ENCODE measurements at regions not wholly inside any gene's neighbourhood (a gene's known extent, or its start where the extent isn't known, plus 50 kb on each side); places are given as distances from the start of the nearest gene placed in this dataset.

GRCh38 chr15:98272625-98273024, 312.1 kb downstream of the ARRDC4 start:
- no peaks in the 10 kb centered on the region for H3K27me3 ChIP-seq (ENCODE audit: control insufficient read depth, insufficient read depth, low read length)
- DNase-seq (ENCODE audit: low read depth), result no peak
- ChIA-PET CTCF (no interaction called here), POLR2A (no interaction called here)
- TF ChIP-seq CTCF (IDR thresholded peaks at IDR 0.05; ENCODE audit: insufficient read depth, low read depth, low read length), result no peak
- no peak overlapping the region for H3K4me3 ChIP-seq (ENCODE audit: low read depth, low read length)
- H3K36me3 ChIP-seq (ENCODE audit: control insufficient read depth, insufficient read depth, low read length), result no peaks in the 10 kb centered on the region

DNA sequence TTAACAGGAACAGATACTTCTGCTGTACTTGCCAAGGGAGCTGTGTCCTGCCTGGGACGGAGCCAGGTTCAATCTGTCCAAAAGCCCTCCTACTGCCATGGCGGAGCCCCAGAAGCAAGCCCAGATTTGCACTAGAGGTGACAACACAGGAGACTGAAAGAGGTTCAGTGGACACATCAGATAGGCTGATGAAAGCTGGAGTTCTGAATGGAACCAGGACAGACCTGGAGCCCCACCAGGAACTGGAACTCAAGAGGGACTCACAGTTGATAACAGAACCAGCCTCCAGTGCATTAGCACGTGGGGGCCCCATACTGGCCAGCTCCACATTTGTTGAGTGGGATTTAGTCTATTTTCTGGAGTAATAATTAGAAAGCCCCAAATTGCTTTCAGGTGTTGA, 315.5 kb downstream of the ARRDC4 start:
- no peaks in the 10 kb centered on the region for H3K27me3 ChIP-seq (ENCODE audit: control insufficient read depth, insufficient read depth, low read length)
- no peak overlapping the region for H3K4me3 ChIP-seq (ENCODE audit: low read depth, low read length)
- no peaks in the 10 kb centered on the region for H3K36me3 ChIP-seq (ENCODE audit: control insufficient read depth, insufficient read depth, low read length)
- POLR2A ChIA-PET, result no interaction called here
- TF ChIP-seq CTCF (IDR thresholded peaks at IDR 0.05; ENCODE audit: insufficient read depth, low read depth, low read length), result no peak
- CTCF ChIA-PET, result no interaction called here
- no peak for DNase-seq (ENCODE audit: low read depth)

- TF ChIP-seq CTCF (IDR thresholded peaks at IDR 0.05; ENCODE audit: insufficient read depth, low read depth, low read length), result no peak
- no peaks in the 10 kb centered on the region for H3K36me3 ChIP-seq (ENCODE audit: control insufficient read depth, insufficient read depth, low read length)
- ChIA-PET CTCF (no interaction called here), POLR2A (no interaction called here)
- H3K4me3 ChIP-seq (ENCODE audit: low read depth, low read length), result no peak overlapping the region
- no peak for DNase-seq (ENCODE audit: low read depth)
- no peaks in the 10 kb centered on the region for H3K27me3 ChIP-seq (ENCODE audit: control insufficient read depth, insufficient read depth, low read length)
Observed at GRCh38 chr15:98277602-98278001, 317.1 kb downstream of the ARRDC4 start.

DNA sequence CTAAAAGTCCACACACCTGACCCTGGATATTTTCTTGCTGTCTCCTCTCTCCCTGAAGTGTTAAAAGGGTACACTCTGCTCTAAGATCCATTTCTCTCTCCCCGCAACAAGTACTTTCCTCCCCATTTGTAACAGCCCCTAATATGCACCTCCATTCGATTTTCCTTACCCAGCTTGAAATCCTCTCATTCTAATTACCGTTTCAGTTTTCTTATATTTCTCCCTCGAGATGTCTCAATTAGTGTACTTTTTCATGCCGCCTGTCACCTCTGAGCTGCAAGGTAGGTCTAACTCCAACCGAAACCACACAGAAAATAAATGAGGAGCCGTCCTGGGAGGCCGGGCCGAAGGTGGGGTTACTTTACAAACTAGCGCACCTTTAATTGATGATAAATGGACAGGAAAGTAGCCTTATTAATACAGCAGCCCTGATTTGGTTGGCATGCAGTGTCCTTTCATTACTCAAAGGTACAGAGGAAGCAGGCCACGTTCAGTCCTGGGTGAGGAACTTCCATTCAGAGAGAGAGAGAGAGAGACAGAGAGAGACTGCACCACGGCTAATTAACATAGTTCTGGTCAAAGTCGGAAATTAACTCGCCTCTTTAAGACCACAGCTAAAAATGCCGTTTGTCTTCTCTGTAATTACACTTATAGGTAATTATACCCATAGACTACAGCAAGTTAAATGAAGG, 319.9 kb downstream of the ARRDC4 start:
- ChIA-PET POLR2A (no interaction called here), CTCF (interaction anchor here (0.9 to 1.6 kb wide), 2 partner anchors 12 to 148 kb away, joined by 3 to 4 read pairs; no protein-coding TSS in a partner anchor)
- TF ChIP-seq CTCF (IDR thresholded peaks at IDR 0.05; ENCODE audit: insufficient read depth, low read depth, low read length), result no peak
- no peak for DNase-seq (ENCODE audit: low read depth)
- Histone ChIP-seq H3K27me3 (ENCODE audit: control insufficient read depth, insufficient read depth, low read length) (no peaks in the 10 kb centered on the region), H3K4me3 (ENCODE audit: low read depth, low read length) (no peak overlapping the region), H3K36me3 (ENCODE audit: control insufficient read depth, insufficient read depth, low read length) (no peaks in the 10 kb centered on the region)

DNA sequence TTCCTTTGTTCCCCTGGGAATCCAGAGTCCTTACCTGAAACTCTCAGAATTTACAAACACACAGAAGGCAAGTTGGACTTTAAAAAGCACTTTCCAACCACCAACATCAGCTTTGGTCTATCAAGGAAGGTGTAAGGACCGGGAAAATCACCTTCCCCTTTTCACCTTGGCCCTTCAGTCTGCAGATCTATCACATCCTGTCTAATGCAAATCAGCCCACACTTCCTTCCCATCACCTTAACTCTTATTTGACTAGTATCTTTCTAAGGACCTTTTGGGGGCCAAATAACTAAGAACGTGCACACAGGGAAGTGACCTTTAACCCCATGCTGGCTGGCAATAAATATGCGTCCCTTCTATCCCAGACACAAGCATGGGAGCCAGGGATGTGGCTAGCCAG, 320.6 kb downstream of the ARRDC4 start:
- CTCF ChIA-PET, result interaction anchor here (0.9 kb wide), 1 partner anchor 147 kb away, joined by 3 read pairs; no protein-coding TSS in a partner anchor

More for the DNA sequence above, 320.6 kb downstream of the ARRDC4 start:
- H3K4me3 ChIP-seq (ENCODE audit: low read depth, low read length), result no peak overlapping the region
- H3K27me3 ChIP-seq (ENCODE audit: control insufficient read depth, insufficient read depth, low read length), result no peaks in the 10 kb centered on the region
- H3K36me3 ChIP-seq (ENCODE audit: control insufficient read depth, insufficient read depth, low read length), result no peaks in the 10 kb centered on the region
- DNase-seq (ENCODE audit: low read depth), result no peak
- POLR2A ChIA-PET, result no interaction called here
- TF ChIP-seq CTCF (IDR thresholded peaks at IDR 0.05; ENCODE audit: insufficient read depth, low read depth, low read length), result no peak
